GM23338 (cell line): ENCODE measurements at regions not wholly inside any gene's neighbourhood (a gene's known extent, or its start where the extent isn't known, plus 50 kb on each side); places are given as distances from the start of the nearest gene placed in this dataset.

Experiments
- ATAC-seq: fragments of 200-7000 bp; cut with Tn5 transposase; 3 replicates; pipeline ENCODE4 v1.9.1; 2020
- DNase-seq: peaks from one replicate; pipeline ENCODE4 v3.0.0-alpha.2; 2015; ENCODE audit warnings: low spot score
- H2AFZ ChIP-seq: fragments of 200-600 bp; sonication (generic); 2 replicates; pipeline ENCODE4 v1.8.0; 2016; ENCODE audit warnings: antibody characterized with exemption, mild to moderate bottlenecking, moderate library complexity
- H3F3A ChIP-seq: fragments of 200-600 bp; sonication (generic); replicated peaks from 2 replicates; pipeline ENCODE4 v1.8.0; 2017; ENCODE audit warnings: antibody characterized with exemption, mixed run types, low read depth
- H3K27ac ChIP-seq: fragments of 200-600 bp; sonication (generic); 2 replicates; pipeline ENCODE4 v1.6.1; 2016; ENCODE audit warnings: low read depth
- H3K27me3 ChIP-seq: fragments of 200-600 bp; sonication (generic); 2 replicates; pipeline ENCODE4 v1.8.0; 2016; ENCODE audit warnings: mild to moderate bottlenecking, mixed run types, moderate library complexity; ENCODE audit not compliant: insufficient read depth
- H3K36me3 ChIP-seq: fragments of 200-600 bp; sonication (generic); 2 replicates; pipeline ENCODE4 v1.8.0; 2016; ENCODE audit warnings: mild to moderate bottlenecking; ENCODE audit not compliant: insufficient read depth
- H3K4me1 ChIP-seq: fragments of 200-600 bp; sonication (generic); 2 replicates; pipeline ENCODE4 v1.8.0; 2016; ENCODE audit warnings: mild to moderate bottlenecking, moderate library complexity; ENCODE audit not compliant: insufficient read depth
- H3K4me2 ChIP-seq: fragments of 200-600 bp; sonication (generic); 2 replicates; pipeline ENCODE4 v1.7.1; 2017; ENCODE audit warnings: mixed run types
- H3K4me3 ChIP-seq: fragments of 200-600 bp; sonication (generic); 2 replicates; pipeline ENCODE4 v1.6.1; 2016; ENCODE audit warnings: mixed run types
- H3K79me2 ChIP-seq: fragments of 200-600 bp; sonication (generic); replicated peaks from 2 replicates; pipeline ENCODE4 v1.8.0; 2017; ENCODE audit warnings: mild to moderate bottlenecking; ENCODE audit not compliant: insufficient read depth
- H3K9me2 ChIP-seq: fragments of 200-600 bp; sonication (generic); 2 replicates; pipeline ENCODE4 v1.8.0; 2017; ENCODE audit not compliant: insufficient read depth
- H4K20me1 ChIP-seq: fragments of 200-600 bp; sonication (generic); replicated peaks from 2 replicates; pipeline ENCODE4 v1.8.0; 2017; ENCODE audit warnings: mild to moderate bottlenecking; ENCODE audit not compliant: insufficient read depth
- H3K27ac Mint-ChIP-seq: 2 replicates; pipeline ENCODE4 v1.8.0; 2020; ENCODE audit warnings: inconsistent platforms, mild to moderate bottlenecking, moderate library complexity, mixed read lengths
- H3K27me3 Mint-ChIP-seq: 3 replicates; pipeline ENCODE4 v1.8.0; 2022; ENCODE audit warnings: low read depth, mild to moderate bottlenecking, moderate library complexity, mixed read lengths, inconsistent platforms; ENCODE audit not compliant: insufficient read depth, poor library complexity
- H3K36me3 Mint-ChIP-seq: 3 replicates; pipeline ENCODE4 v1.8.0; 2021; ENCODE audit warnings: low read depth, mild to moderate bottlenecking, inconsistent platforms, moderate library complexity, mixed read lengths
- H3K4me1 Mint-ChIP-seq: 3 replicates; pipeline ENCODE4 v1.8.0; 2020; ENCODE audit warnings: mild to moderate bottlenecking, inconsistent platforms, mixed read lengths
- H3K4me3 Mint-ChIP-seq: 3 replicates; pipeline ENCODE4 v1.8.0; 2021; ENCODE audit warnings: moderate library complexity, mild to moderate bottlenecking, inconsistent platforms, mixed read lengths
- H3K9me3 Mint-ChIP-seq: 3 replicates; pipeline ENCODE4 v1.8.0; 2020; ENCODE audit warnings: moderate library complexity, mild to moderate bottlenecking, inconsistent platforms, mixed read lengths
- CREB1 ChIP-seq: fragments of 250-450 bp; sonication (Bioruptor Pico); IDR thresholded peaks from 2 replicates; pipeline ENCODE4 v1.5.0; 2020; ENCODE audit warnings: low read depth, mild to moderate bottlenecking, moderate library complexity
- ETS1 ChIP-seq: IDR thresholded peaks from 2 replicates; pipeline ENCODE4 v1.6.1; 2016; ENCODE audit warnings: antibody characterized with exemption
- EZH2 ChIP-seq: fragments of 200-600 bp; sonication (generic); IDR thresholded peaks from one replicate; pipeline ENCODE4 v1.8.0; 2017; ENCODE audit warnings: antibody characterized with exemption, mild to moderate bottlenecking, low read depth; ENCODE audit not compliant: unreplicated experiment
- EZH2phosphoT487 ChIP-seq: fragments of 200-600 bp; sonication (generic); IDR thresholded peaks from one replicate; pipeline ENCODE4 v1.8.1; 2018; ENCODE audit warnings: antibody characterized with exemption; ENCODE audit not compliant: unreplicated experiment
- JUNB ChIP-seq: IDR thresholded peaks from one replicate; pipeline ENCODE4 v1.6.1; 2016; ENCODE audit warnings: antibody characterized with exemption; ENCODE audit not compliant: unreplicated experiment
- NANOG ChIP-seq: IDR thresholded peaks from 2 replicates; pipeline ENCODE4 v1.6.1; 2016; ENCODE audit warnings: antibody characterized with exemption, borderline replicate concordance
- POLR2AphosphoS5 ChIP-seq: IDR thresholded peaks from 2 replicates; pipeline ENCODE4 v1.6.1; 2016; ENCODE audit warnings: antibody characterized with exemption, low read depth
- REST ChIP-seq: IDR thresholded peaks from one replicate; pipeline ENCODE4 v1.6.1; 2018; ENCODE audit warnings: antibody characterized with exemption; ENCODE audit not compliant: unreplicated experiment
- STAT1 ChIP-seq: IDR thresholded peaks from one replicate; pipeline ENCODE4 v1.6.1; 2016; ENCODE audit warnings: antibody characterized with exemption; ENCODE audit not compliant: unreplicated experiment
- ZNF114 ChIP-seq: fragments of 250-450 bp; sonication (Bioruptor Pico); IDR thresholded peaks from 2 replicates; pipeline ENCODE4 v1.5.0; 2020; ENCODE audit warnings: mild to moderate bottlenecking, moderate library complexity
- ZNF331 ChIP-seq: fragments of 250-450 bp; sonication (Bioruptor Pico); IDR thresholded peaks from 2 replicates; pipeline ENCODE4 v1.5.0; 2020; ENCODE audit warnings: low read depth, mild to moderate bottlenecking, moderate library complexity

DNA sequence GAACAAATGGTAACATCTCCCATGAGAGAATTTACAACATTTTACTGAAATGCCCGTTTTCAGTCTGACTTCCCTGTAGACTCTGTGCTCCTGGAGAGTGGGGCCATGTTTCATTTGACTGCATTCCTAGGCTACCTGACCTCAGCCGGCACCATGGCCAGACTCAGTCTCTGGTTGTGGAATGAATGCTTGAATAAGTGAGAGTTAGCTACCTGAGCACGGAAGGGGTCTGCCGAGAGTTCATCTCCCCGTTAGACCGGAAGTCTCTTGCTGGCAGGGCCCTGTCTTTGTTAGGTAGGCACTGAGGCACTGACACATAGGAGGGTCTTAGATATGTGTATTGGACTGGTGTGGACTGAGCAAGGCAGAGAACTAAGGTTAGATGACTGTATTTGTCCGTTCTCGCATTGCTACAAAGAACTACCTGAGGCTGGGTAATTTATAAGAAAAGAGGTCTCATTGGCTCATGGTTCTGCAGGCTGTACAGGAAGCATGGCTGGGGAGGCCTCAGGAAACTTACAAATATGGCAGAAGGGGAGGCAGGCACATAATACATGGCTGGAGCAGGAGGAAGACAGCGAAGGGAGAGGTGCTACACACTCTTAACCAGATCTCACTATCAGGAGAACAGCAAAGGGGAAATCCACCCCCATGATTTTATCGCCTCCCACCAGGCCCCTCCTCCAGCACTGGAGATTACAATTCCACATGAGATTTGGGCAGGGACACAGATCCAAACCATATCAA lies 271.2 kb downstream of the GLI2 start (continued):
- no peak for TF ChIP-seq EZH2
- TF ChIP-seq ETS1, result no peak
- no peak for TF ChIP-seq REST
- no peak for TF ChIP-seq STAT1
- no peak for TF ChIP-seq NANOG
- no peak for TF ChIP-seq ZNF114
- TF ChIP-seq POLR2AphosphoS5, result no peak

DNA sequence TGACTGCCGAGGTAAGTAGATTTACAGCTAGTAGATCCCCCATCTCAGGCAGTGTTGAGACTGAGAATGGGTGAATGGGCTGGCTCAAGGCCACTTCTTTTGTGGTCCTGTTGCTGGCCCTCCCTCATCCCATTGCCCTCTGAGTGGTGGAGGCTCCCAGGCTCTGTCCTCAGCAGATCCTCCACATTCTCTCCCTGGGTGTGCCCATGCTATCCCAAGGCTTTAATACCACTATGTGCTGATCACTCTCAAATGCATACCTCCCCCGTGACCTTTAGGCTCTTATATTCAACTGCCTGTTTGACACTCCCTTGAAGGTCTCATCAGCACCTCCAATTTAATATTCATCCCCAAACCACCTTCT lies 271.8 kb downstream of the GLI2 start:
- Histone ChIP-seq H4K20me1 (no peaks in the 10 kb centered on the region), H3K4me2 (no peak overlapping the region), H3K9me2 (no peaks in the 10 kb centered on the region), H2AFZ (no peak overlapping the region), H3K36me3 (no peaks in the 10 kb centered on the region), H3F3A (no peaks in the 10 kb centered on the region), H3K4me3 (no peak overlapping the region), H3K27me3 (no peaks in the 10 kb centered on the region), H3K27ac (no peak overlapping the region), H3K4me1 (peaks cover 8% of the 10 kb centered on the region; the same call in 1 of the 2 replicates), H3K79me2 (no peaks in the 10 kb centered on the region)
- peaks cover 6% of the 10 kb centered on the region for H3K36me3 Mint-ChIP-seq
- no peak overlapping the region for H3K4me3 Mint-ChIP-seq
- TF ChIP-seq EZH2phosphoT487 (no peak), STAT1 (no peak), POLR2AphosphoS5 (no peak), ZNF331 (CRISPR knock-in tag) (no peak), ZNF114 (no peak), JUNB (no peak), CREB1 (CRISPR knock-in tag) (no peak), REST (no peak)
- peaks cover 15% of the 10 kb centered on the region for H3K4me1 Mint-ChIP-seq
- no peak overlapping the region for H3K27ac Mint-ChIP-seq
- ATAC-seq (no peak), DNase-seq (no peak)
- H3K27me3 Mint-ChIP-seq, result peaks cover 17% of the 10 kb centered on the region
- H3K9me3 Mint-ChIP-seq, result peaks cover 8% of the 10 kb centered on the region; the same call in 1 of the 3 replicates
